ENCODE measurements at regions not wholly inside any gene's neighbourhood (a gene's known extent, or its start where the extent isn't known, plus 50 kb on each side); places are given as distances from the start of the nearest gene placed in this dataset.

- no peak for DNase-seq
Measured at GRCh38 chr6:142561511-142562265, 259.9 kb downstream of the ADGRG6 start.

GRCh38 chr6:142562865-142563264, 261.1 kb downstream of the ADGRG6 start:
- DNase-seq = peak in 1 of 2 experiments; percentile 6

- DNase-seq = peak; percentile 71 to 73
Measured at GRCh38 chr6:142566628-142567396, 265.0 kb downstream of the ADGRG6 start.

GRCh38 chr6:142567461-142567860, 265.7 kb downstream of the ADGRG6 start:
- DNase-seq = no peak

GRCh38 chr6:142568857-142569597, 267.2 kb downstream of the ADGRG6 start:
- no peak for DNase-seq

- DNase-seq = no peak
Measured at GRCh38 chr6:142569676-142570075, 267.9 kb downstream of the ADGRG6 start.

- no peak for DNase-seq
Measured at GRCh38 chr6:142570221-142570671, 268.4 kb downstream of the ADGRG6 start.

GRCh38 chr6:142592876-142593275, 291.1 kb downstream of the ADGRG6 start:
- no peak for DNase-seq

- no peak for DNase-seq
Measured at GRCh38 chr6:142597836-142598235, 296.0 kb downstream of the ADGRG6 start.

GRCh38 chr6:142601427-142601826, 299.6 kb downstream of the ADGRG6 start:
- no peak for DNase-seq

GRCh38 chr6:142602972-142603371, 301.2 kb downstream of the ADGRG6 start:
- no peak for DNase-seq

GRCh38 chr6:142605922-142606485, 304.2 kb downstream of the ADGRG6 start:
- DNase-seq = peak; percentile 47 to 57

- no peak for DNase-seq
Measured at GRCh38 chr6:142612956-142613355, 311.1 kb downstream of the ADGRG6 start.

- no peak for DNase-seq
Measured at GRCh38 chr6:142613981-142614380, 312.2 kb downstream of the ADGRG6 start.

- no peak for DNase-seq
Measured at GRCh38 chr6:142617158-142617557, 315.4 kb downstream of the ADGRG6 start.

- DNase-seq = no peak
Measured at GRCh38 chr6:142621822-142622221, 320.0 kb downstream of the ADGRG6 start.

GRCh38 chr6:142624978-142625715, 319.8 kb downstream of the HIVEP2 start:
- DNase-seq = no peak

GRCh38 chr6:142627474-142627873, 317.5 kb downstream of the HIVEP2 start:
- no peak for DNase-seq

- no peak for DNase-seq
Measured at GRCh38 chr6:142631517-142632385, 313.2 kb downstream of the HIVEP2 start.

GRCh38 chr6:142633317-142633716, 311.7 kb downstream of the HIVEP2 start:
- no peak for DNase-seq

GRCh38 chr6:142635130-142635529, 309.8 kb downstream of the HIVEP2 start:
- DNase-seq = no peak

Measured in Kasumi-1 (cell line).